ENCODE measurements at regions not wholly inside any gene's neighbourhood (a gene's known extent, or its start where the extent isn't known, plus 50 kb on each side); places are given as distances from the start of the nearest gene placed in this dataset.

DNA sequence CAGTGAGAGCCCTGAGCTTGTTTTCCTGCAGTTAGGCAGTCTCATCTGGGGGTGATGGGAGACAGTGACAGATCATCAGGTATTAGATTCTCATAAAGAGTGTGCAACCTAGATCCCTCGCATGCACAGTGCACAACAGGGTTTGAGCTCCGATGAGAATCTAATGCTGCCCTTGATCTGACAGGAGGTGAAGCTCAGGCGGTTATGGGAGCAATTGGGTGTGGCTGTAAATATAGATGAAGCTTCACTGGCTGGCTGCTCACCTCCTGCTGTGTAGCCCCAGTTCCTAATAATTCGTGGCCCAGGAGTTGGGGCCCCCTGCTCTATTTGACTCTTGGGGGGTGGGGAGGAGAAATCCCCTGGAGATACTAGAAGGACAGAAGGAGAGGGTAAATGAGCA, 309.4 kb upstream of the STT3B start:
- TF ChIP-seq POLR2A (IDR thresholded peaks at IDR 0.05) (no peak), CTCF (IDR thresholded peaks at IDR 0.05) (no peak), POLR2AphosphoS5 (IDR thresholded peaks at IDR 0.05) (no peak)

Data from breast epithelium (tissue), 3 donors.